ENCODE measurements at regions not wholly inside any gene's neighbourhood (a gene's known extent, or its start where the extent isn't known, plus 50 kb on each side); places are given as distances from the start of the nearest gene placed in this dataset.
"Not testable (repeated sequence)": the region's sequence is repeated elsewhere in the genome, so short reads cannot be mapped to it uniquely, and the experiment has no call there.

GRCh38 chr16:35598696-35599332, 2139.4 kb downstream of the TP53TG3F start:
- DNase-seq (ENCODE audit: low spot score): no peak
- TF ChIP-seq CTCF (IDR thresholded peaks at IDR 0.05; ENCODE audit: borderline replicate concordance, control extremely low read depth, extremely low read depth, insufficient read depth, missing control alignments): no peak
- in situ Hi-C loops (cut with MboI; ENCODE audit: low sequenced_read_pairs, unreplicated experiment): loop anchor here (25.0 kb wide), 2 partner anchors 112 to 113 kb away; no protein-coding TSS in a partner anchor

GRCh38 chr16:35599429-35600160, 2140.2 kb downstream of the TP53TG3F start:
- in situ Hi-C loops (cut with MboI; ENCODE audit: low sequenced_read_pairs, unreplicated experiment): loop anchor here (25.0 kb wide), 2 partner anchors 112 to 113 kb away; no protein-coding TSS in a partner anchor
- no peak for DNase-seq (ENCODE audit: low spot score)
- TF ChIP-seq CTCF (IDR thresholded peaks at IDR 0.05; ENCODE audit: borderline replicate concordance, control extremely low read depth, extremely low read depth, insufficient read depth, missing control alignments): no peak

GRCh38 chr16:35600161-35600555, 2140.7 kb downstream of the TP53TG3F start:
- DNase-seq (ENCODE audit: low spot score); in situ Hi-C loops (cut with MboI; ENCODE audit: low sequenced_read_pairs, unreplicated experiment): not testable (repeated sequence)

GRCh38 chr16:35602116-35602515, 2142.7 kb downstream of the TP53TG3F start:
- in situ Hi-C loops (cut with MboI; ENCODE audit: low sequenced_read_pairs, unreplicated experiment): no loop called here
- no peak for DNase-seq (ENCODE audit: low spot score)
- TF ChIP-seq CTCF (IDR thresholded peaks at IDR 0.05; ENCODE audit: borderline replicate concordance, control extremely low read depth, extremely low read depth, insufficient read depth, missing control alignments): no peak

- DNase-seq (ENCODE audit: low spot score); in situ Hi-C loops (cut with MboI; ENCODE audit: low sequenced_read_pairs, unreplicated experiment): not testable (repeated sequence)
These were observed 2144.0 kb downstream of the TP53TG3F start for GRCh38 chr16:35603371-35603770.

GRCh38 chr16:35605921-35606320, 2146.5 kb downstream of the TP53TG3F start:
- TF ChIP-seq CTCF (IDR thresholded peaks at IDR 0.05; ENCODE audit: borderline replicate concordance, control extremely low read depth, extremely low read depth, insufficient read depth, missing control alignments): no peak
- DNase-seq (ENCODE audit: low spot score): no peak
- in situ Hi-C loops (cut with MboI; ENCODE audit: low sequenced_read_pairs, unreplicated experiment): no loop called here

GRCh38 chr16:35614883-35615282, 2155.5 kb downstream of the TP53TG3F start:
- in situ Hi-C loops (cut with MboI; ENCODE audit: low sequenced_read_pairs, unreplicated experiment); DNase-seq (ENCODE audit: low spot score): not testable (repeated sequence)

- DNase-seq (ENCODE audit: low spot score); in situ Hi-C loops (cut with MboI; ENCODE audit: low sequenced_read_pairs, unreplicated experiment): not testable (repeated sequence)
These were observed 2159.8 kb downstream of the TP53TG3F start for GRCh38 chr16:35619176-35619575.

- TF ChIP-seq CTCF (IDR thresholded peaks at IDR 0.05; ENCODE audit: borderline replicate concordance, control extremely low read depth, extremely low read depth, insufficient read depth, missing control alignments): no peak
- in situ Hi-C loops (cut with MboI; ENCODE audit: low sequenced_read_pairs, unreplicated experiment): no loop called here
- DNase-seq (ENCODE audit: low spot score): no peak
These were observed 2166.6 kb downstream of the TP53TG3F start for GRCh38 chr16:35626041-35626440.

All from GM13976 (cell line).